Ammon's horn (tissue), 1 donor: ENCODE measurements at regions not wholly inside any gene's neighbourhood (a gene's known extent, or its start where the extent isn't known, plus 50 kb on each side); places are given as distances from the start of the nearest gene placed in this dataset.

Experiments
- DNase-seq: peaks from one replicate; pipeline ENCODE4 v3.0.0-alpha.2; 2016; ENCODE audit warnings: low spot score

DNA sequence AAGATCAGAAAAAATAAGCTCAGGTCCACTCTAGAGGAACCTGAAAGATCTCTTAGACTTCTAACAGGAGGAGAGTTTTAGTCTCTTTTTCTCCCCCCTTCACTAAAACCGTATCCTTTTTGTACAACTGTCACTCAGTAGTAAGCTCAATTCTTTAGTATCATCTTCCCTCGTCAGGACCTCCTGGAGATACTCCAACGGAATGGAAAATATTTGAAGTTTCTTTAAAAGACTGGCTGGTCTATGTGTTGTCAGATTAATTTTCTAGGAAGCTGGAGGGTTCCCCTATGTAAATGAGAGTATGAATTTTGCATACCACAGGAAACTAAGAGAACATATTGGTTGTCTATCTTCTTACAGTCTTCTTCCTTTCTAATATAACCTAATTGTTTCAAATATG is 747.7 kb upstream of the CBLB start:
- no peak for DNase-seq

- no peak for DNase-seq
Measured at GRCh38 chr3:106617276-106617675, 748.5 kb upstream of the CBLB start.

GRCh38 chr3:106620646-106621045 is 751.8 kb upstream of the CBLB start:
- no peak for DNase-seq

GRCh38 chr3:106624154-106624553 is 753.1 kb upstream of the CCDC54 start:
- DNase-seq = no peak

DNA sequence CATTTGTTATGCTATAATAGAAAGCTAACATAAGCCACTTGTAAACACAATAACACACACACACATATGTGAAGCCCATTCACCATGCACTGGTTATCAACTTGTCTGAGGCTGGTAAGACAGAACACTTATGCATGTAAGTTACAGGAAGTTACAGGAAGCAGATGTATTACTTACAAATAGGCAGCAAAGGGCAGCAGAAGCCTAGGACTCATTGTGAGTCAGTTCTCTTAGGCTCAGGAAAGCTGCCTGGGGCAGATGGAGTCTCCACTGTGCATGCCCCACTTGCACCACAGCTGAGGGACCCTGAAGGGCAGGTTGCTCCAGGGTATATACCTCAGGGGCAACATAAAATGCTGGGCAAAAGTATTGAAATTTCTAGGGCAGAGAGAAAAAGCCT is 748.8 kb upstream of the CCDC54 start:
- no peak for DNase-seq

- DNase-seq = no peak
Measured at GRCh38 chr3:106629215-106629832, 747.9 kb upstream of the CCDC54 start.

- DNase-seq = no peak
Measured at GRCh38 chr3:106631373-106632108, 745.7 kb upstream of the CCDC54 start.

GRCh38 chr3:106635271-106635670 is 742.0 kb upstream of the CCDC54 start:
- no peak for DNase-seq

DNA sequence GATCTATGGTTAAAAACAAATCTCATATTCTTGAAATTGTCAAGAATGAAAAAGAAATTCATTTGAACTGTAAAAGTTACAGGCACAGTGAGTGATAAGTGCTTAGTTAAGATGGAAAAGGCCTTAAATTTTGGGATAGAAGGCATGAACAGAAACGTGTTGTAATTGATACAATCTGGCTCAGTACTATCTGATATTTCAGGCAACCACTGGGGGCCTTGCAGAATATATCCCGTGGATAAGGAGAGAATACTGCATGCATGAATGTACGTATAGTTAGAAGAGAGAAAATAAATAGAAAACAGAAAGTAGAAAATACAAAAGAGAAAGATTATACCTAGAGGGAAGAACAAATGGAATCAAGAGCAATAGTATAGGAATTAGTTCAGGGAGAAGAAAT is 741.4 kb upstream of the CCDC54 start:
- no peak for DNase-seq

DNA sequence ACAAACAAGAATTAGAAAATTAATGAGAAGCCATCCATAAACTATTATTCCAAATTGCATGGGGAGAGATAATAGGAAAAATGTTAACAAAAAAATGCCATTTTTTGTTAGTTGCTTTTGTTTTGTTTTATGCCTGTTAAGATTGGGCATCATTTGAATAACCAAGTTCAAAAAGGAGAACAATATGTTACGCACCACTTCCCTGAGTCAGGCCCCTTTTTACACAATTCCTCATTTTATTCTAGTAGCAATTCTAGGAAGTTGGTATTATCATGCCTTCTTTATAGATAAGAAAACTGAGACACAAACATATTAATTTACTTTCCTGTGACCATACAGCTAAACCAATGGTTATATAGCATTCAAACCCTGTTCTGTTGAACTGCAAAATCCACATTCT is 736.9 kb upstream of the CCDC54 start:
- DNase-seq = no peak

DNA sequence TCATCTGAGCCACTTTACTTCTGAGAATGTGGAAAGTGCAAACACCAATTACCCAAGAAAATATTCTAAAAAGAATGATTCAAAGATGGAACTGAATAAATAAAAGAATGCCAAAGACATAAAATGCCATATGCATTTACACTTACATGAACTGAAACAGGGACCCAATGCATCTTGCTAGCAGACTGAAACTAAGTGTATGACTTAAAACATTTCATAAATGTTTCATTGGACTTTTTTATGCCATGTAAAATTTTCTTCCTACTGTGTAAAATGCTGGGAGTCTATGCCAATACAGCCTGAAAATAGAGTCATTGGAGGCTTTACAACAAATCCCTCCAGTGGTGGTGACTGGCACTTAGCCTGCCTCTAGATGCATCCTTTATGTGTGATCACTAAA is 735.1 kb upstream of the CCDC54 start:
- no peak for DNase-seq

- DNase-seq = no peak
Measured at GRCh38 chr3:106643684-106644161, 733.5 kb upstream of the CCDC54 start.

GRCh38 chr3:106673926-106674569 is 703.2 kb upstream of the CCDC54 start:
- no peak for DNase-seq

- no peak for DNase-seq
Measured at GRCh38 chr3:106675451-106675850, 701.8 kb upstream of the CCDC54 start.

DNA sequence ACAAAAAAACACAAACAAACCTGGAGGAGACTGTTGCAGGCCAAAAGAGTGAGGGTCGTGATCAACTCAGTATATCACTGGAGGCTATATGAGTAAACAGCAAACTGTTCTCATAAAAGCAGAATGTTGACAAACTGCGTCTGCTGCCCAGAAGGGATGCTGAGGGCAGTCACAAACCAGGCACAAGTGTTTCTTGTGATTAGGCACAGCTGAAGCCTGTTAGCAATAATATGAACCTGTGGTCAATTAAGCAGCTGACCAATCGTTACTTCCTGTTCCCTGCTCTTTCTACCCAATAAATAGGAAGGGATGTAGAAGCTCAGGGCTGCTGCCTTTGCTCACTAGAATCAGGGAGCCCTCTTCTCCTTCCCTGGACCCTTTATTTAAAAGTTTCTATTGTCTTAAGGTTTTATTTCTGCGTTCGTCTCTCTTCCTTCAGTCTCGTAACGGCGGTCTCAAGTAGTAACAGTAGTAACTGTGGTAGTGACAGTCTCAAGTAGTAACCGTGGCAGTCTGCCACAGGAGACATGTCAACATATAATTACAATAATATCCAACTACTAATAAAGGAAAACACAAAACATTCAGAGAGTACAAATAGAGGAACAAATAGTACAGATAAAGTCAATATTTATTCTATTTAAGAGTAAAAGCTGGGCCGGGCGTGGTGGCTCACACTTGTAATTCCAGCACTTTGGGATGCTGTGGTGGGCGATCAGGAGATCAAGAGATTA is 698.4 kb upstream of the CCDC54 start:
- DNase-seq = no peak

GRCh38 chr3:106683953-106684620 is 693.2 kb upstream of the CCDC54 start:
- DNase-seq = no peak

DNA sequence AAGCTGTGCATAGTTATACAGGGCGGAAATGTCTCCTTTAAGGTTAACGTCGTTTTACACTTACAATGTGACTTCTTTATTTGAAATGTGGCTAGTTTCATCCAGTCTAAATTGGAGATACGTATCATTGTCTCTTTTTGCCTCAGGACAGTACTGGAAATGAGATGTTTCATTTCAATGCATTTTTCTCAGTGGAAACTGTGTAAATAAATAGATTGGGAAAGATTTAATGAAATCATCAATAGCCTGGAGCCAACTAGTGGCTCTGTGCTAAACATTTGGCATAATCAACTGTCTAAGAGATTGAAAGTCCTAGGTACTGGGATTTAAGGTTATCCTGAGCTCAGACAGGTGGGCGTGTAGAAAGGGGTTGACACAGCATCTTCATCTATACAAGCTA is 691.5 kb upstream of the CCDC54 start:
- no peak for DNase-seq

DNA sequence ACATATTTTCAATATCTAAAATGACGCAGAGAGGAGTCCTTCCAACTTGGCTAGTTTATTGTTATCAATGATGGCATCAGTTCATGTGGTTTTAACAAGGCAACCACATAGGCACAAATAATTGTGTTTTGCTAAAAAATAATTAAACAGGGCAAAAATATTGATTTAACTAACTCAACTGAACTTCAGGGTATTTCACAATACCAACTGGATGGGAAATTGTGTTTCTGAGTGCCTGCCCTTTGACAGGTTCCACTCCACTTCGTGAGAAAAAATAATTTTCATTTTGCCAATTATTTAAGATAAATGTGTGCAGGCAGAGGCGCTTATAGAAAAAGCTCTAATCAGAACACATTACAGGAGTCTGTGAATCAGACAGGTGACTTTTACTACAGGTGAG is 689.3 kb upstream of the CCDC54 start:
- DNase-seq = no peak

- no peak for DNase-seq
Measured at GRCh38 chr3:106688464-106688863, 688.8 kb upstream of the CCDC54 start.

- DNase-seq = no peak
Measured at GRCh38 chr3:106691476-106691875, 685.8 kb upstream of the CCDC54 start.

GRCh38 chr3:106692624-106693023 is 684.6 kb upstream of the CCDC54 start:
- no peak for DNase-seq

GRCh38 chr3:106699122-106699521 is 678.1 kb upstream of the CCDC54 start:
- no peak for DNase-seq
